K562 (cell line): ENCODE measurements at regions not wholly inside any gene's neighbourhood (a gene's known extent, or its start where the extent isn't known, plus 50 kb on each side); places are given as distances from the start of the nearest gene placed in this dataset.
A peak's percentile ranks its signal among the peaks of the same experiment; 100 is the strongest.

Source experiments
- EWSR1 ChIP-seq: fragments of 450-650 bp; IDR thresholded peaks from 2 replicates; pipeline ENCODE4 v1.6.1; 2018; ENCODE audit warnings: borderline replicate concordance, mild to moderate bottlenecking, low read depth, moderate library complexity; ENCODE audit not compliant: partially characterized antibody
- GABPA ChIP-seq: fragments of 200-800 bp; sonication (Bioruptor generic); conservative IDR thresholded peaks from 2 replicates; pipeline ENCODE4 v1.6.1; 2016; ENCODE audit warnings: low read depth, missing genetic modification characterization, missing compliant biosample characterization
- GTF2E2 ChIP-seq: fragments of 200-800 bp; sonication (Bioruptor generic); IDR thresholded peaks from 2 replicates; pipeline ENCODE4 v1.6.1; 2016; ENCODE audit warnings: missing genetic modification characterization, missing compliant biosample characterization
- LCOR ChIP-seq: sonication (generic); formaldehyde crosslinking; IDR thresholded peaks from 2 replicates; pipeline ENCODE4 v1.8.0; 2022; ENCODE audit warnings: mild to moderate bottlenecking, missing genetic modification reagents
- POLR2G ChIP-seq: fragments of 200-400 bp; formaldehyde crosslinking; IDR thresholded peaks from 2 replicates; pipeline ENCODE4 v1.6.1; 2017; ENCODE audit warnings: low read depth, mild to moderate bottlenecking, antibody characterized with exemption, low read length, moderate library complexity
- RBM17 ChIP-seq: fragments of 200-400 bp; formaldehyde crosslinking; IDR thresholded peaks from 2 replicates; pipeline ENCODE4 v1.6.1; 2017; ENCODE audit warnings: low read depth, mild to moderate bottlenecking, low read length, borderline replicate concordance
- RFX5 ChIP-seq: IDR thresholded peaks from 2 replicates; pipeline ENCODE4 v1.6.1; 2011; ENCODE audit warnings: low read depth, mild to moderate bottlenecking, improper control_type of control experiment, low read length
- SRSF1 ChIP-seq: fragments of 200-400 bp; formaldehyde crosslinking; IDR thresholded peaks from 2 replicates; pipeline ENCODE4 v1.6.1; 2017; ENCODE audit warnings: mild to moderate bottlenecking, low read depth, low read length, moderate library complexity
- TAF7 ChIP-seq: fragments of 450-650 bp; IDR thresholded peaks from 2 replicates; pipeline ENCODE4 v1.6.1; 2016; ENCODE audit warnings: missing genetic modification characterization, missing compliant biosample characterization
- ZBTB12 ChIP-seq: fragments of 250-450 bp; sonication (Bioruptor Pico); IDR thresholded peaks from 2 replicates; pipeline ENCODE4 v1.4.0; 2020
- ZBTB34 ChIP-seq: fragments of 250-450 bp; sonication (Bioruptor Pico); IDR thresholded peaks from 2 replicates; pipeline ENCODE4 v1.8.0; 2021; ENCODE audit warnings: mild to moderate bottlenecking, moderate library complexity
- ZKSCAN3 ChIP-seq: fragments of 250-450 bp; sonication (Bioruptor Pico); IDR thresholded peaks from 2 replicates; pipeline ENCODE4 v1.4.0; 2020
- ZNF347 ChIP-seq: fragments of 450-650 bp; formaldehyde crosslinking; IDR thresholded peaks from 2 replicates; pipeline ENCODE4 v1.4.0; 2020; ENCODE audit warnings: low read depth, mild to moderate bottlenecking, moderate library complexity
- ZZZ3 ChIP-seq: fragments of 450-650 bp; IDR thresholded peaks from 2 replicates; pipeline ENCODE4 v1.6.1; 2016; ENCODE audit warnings: antibody characterized with exemption, mild to moderate bottlenecking, moderate library complexity
- TF ChIP-seq, protein P1 (sequence below), 3 experiments: fragments of 200-800 bp in 1 of 3; fragments of 250-450 bp in 1 of 3; fragments of 450-650 bp in 1 of 3; sonication (Bioruptor Pico) in 1 of 3; sonication (Bioruptor generic) in 1 of 3; formaldehyde crosslinking in 1 of 3; IDR thresholded peaks; 2 replicates each; pipeline versions ENCODE4 v1.6.1 to v1.8.0; 2016 to 2022; ENCODE audit warnings: mild to moderate bottlenecking in 2 of 3, missing genetic modification characterization in 2 of 3, missing compliant biosample characterization in 1 of 3, moderate library complexity in 1 of 3
- TF ChIP-seq, protein P2 (sequence below): fragments of 450-650 bp; IDR thresholded peaks from 2 replicates; pipeline ENCODE4 v1.6.1; 2017; ENCODE audit warnings: mild to moderate bottlenecking, moderate library complexity
- TF ChIP-seq, protein P3 (sequence below): IDR thresholded peaks from 3 replicates; pipeline ENCODE4 v1.6.1; 2011; ENCODE audit warnings: borderline replicate concordance, mild to moderate bottlenecking, moderate library complexity; ENCODE audit not compliant: insufficient read length; ENCODE audit errors: extremely low read depth

DNA sequence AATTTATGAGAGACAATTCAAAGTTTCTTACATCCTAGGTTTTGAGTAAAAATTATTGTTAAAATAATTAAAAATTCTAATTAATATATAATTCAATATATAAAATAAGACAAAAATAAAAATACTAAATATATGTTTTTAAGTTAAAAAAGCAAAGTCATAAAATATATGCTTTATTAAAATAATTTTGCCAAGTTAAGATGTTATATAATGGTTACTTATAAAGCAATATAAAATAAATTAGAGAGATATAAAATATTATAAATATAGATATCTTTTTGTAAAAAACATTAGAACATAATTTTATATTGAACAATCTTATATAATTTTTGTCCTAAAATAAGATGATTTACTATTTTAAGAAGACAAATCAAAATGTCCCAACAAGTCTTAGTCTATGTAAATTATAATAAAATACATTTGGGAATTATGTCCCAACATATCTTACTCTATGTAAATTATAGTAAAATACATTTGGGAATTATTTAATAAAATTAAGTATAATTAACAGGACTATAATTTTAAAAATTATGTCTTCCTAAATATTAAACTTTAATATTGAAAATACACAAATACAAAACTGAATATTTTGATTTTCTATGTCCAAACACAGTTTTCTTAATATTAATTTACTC is 67.7 kb upstream of the TOP3B start (continued):
- TF ChIP-seq, protein P1, sequence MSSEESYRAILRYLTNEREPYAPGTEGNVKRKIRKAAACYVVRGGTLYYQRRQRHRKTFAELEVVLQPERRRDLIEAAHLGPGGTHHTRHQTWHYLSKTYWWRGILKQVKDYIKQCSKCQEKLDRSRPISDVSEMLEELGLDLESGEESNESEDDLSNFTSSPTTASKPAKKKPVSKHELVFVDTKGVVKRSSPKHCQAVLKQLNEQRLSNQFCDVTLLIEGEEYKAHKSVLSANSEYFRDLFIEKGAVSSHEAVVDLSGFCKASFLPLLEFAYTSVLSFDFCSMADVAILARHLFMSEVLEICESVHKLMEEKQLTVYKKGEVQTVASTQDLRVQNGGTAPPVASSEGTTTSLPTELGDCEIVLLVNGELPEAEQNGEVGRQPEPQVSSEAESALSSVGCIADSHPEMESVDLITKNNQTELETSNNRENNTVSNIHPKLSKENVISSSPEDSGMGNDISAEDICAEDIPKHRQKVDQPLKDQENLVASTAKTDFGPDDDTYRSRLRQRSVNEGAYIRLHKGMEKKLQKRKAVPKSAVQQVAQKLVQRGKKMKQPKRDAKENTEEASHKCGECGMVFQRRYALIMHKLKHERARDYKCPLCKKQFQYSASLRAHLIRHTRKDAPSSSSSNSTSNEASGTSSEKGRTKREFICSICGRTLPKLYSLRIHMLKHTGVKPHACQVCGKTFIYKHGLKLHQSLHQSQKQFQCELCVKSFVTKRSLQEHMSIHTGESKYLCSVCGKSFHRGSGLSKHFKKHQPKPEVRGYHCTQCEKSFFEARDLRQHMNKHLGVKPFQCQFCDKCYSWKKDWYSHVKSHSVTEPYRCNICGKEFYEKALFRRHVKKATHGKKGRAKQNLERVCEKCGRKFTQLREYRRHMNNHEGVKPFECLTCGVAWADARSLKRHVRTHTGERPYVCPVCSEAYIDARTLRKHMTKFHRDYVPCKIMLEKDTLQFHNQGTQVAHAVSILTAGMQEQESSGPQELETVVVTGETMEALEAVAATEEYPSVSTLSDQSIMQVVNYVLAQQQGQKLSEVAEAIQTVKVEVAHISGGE (CRISPR knock-in tag; IDR thresholded peaks at IDR 0.05): no peak
- TF ChIP-seq ZKSCAN3 (0 out of 2 replicates have a peak, but pooled peaks have one; percentile 22), TAF7 (tag) (no peak), ZBTB12 (CRISPR knock-in tag) (no peak), POLR2G (no peak), SRSF1 (no peak), ZZZ3 (peak; percentile 81), GABPA (no peak), EWSR1 (no peak), RFX5 (peak; percentile 75; the same call in 1 of the 2 replicates), RBM17 (no peak), ZBTB34 (CRISPR knock-in tag) (no peak), LCOR (CRISPR knock-in tag) (no peak), ZNF347 (CRISPR knock-in tag) (no peak), GTF2E2 (tag) (peak; percentile 86)
- TF ChIP-seq, protein P2, sequence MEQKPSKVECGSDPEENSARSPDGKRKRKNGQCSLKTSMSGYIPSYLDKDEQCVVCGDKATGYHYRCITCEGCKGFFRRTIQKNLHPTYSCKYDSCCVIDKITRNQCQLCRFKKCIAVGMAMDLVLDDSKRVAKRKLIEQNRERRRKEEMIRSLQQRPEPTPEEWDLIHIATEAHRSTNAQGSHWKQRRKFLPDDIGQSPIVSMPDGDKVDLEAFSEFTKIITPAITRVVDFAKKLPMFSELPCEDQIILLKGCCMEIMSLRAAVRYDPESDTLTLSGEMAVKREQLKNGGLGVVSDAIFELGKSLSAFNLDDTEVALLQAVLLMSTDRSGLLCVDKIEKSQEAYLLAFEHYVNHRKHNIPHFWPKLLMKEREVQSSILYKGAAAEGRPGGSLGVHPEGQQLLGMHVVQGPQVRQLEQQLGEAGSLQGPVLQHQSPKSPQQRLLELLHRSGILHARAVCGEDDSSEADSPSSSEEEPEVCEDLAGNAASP: peak; percentile 58; the same call in 1 of the 2 replicates
- TF ChIP-seq, protein P3, sequence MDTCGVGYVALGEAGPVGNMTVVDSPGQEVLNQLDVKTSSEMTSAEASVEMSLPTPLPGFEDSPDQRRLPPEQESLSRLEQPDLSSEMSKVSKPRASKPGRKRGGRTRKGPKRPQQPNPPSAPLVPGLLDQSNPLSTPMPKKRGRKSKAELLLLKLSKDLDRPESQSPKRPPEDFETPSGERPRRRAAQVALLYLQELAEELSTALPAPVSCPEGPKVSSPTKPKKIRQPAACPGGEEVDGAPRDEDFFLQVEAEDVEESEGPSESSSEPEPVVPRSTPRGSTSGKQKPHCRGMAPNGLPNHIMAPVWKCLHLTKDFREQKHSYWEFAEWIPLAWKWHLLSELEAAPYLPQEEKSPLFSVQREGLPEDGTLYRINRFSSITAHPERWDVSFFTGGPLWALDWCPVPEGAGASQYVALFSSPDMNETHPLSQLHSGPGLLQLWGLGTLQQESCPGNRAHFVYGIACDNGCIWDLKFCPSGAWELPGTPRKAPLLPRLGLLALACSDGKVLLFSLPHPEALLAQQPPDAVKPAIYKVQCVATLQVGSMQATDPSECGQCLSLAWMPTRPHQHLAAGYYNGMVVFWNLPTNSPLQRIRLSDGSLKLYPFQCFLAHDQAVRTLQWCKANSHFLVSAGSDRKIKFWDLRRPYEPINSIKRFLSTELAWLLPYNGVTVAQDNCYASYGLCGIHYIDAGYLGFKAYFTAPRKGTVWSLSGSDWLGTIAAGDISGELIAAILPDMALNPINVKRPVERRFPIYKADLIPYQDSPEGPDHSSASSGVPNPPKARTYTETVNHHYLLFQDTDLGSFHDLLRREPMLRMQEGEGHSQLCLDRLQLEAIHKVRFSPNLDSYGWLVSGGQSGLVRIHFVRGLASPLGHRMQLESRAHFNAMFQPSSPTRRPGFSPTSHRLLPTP: no peak
